GM21515 (cell line): ENCODE measurements at regions not wholly inside any gene's neighbourhood (a gene's known extent, or its start where the extent isn't known, plus 50 kb on each side); places are given as distances from the start of the nearest gene placed in this dataset.
A peak's percentile ranks its signal among the peaks of the same experiment; 100 is the strongest.
"Not testable (repeated sequence)": the region's sequence is repeated elsewhere in the genome, so short reads cannot be mapped to it uniquely, and the experiment has no call there.

ENCODE experiments used
- ATAC-seq: cut with Tn5 transposase; IDR thresholded peaks from one replicate; pipeline ENCODE4 v1.9.1; 2021; ENCODE audit not compliant: unreplicated experiment

DNA sequence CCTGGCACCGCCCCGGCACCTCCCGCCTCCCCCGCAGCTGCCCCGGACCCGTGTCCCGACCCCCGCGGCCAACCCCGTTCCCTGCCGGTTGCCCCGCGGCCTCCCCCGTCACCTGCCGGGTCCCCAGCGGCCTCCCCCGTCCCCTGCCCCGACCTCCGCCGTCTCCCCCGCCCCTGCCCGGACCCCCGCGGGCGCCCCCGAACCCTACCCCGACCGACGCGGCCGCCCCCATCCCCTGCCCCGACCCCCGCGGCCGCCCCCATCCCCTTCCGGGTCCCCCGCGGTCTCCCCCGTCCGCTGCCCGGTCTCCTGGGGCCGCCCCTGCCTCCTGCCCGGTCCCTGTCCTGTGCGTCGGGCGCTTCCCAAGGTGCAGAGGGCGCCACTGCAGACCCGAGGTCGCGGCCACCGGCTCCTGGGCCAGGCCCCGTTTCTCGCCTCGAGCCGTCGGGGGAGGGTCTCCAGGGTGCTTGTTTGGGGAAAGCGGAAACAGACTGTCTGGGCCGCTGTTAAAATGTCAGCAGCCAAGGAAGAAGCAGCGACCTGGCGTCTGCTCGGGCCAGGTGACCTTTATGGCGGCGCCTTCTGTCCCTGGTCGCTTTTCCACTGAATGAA lies 51.6 kb upstream of the APOD start:
- not testable (repeated sequence) for ATAC-seq

GRCh38 chr3:195634426-195635261 lies 50.9 kb upstream of the APOD start:
- ATAC-seq = peak; percentile 86
